Ishikawa (cell line): ENCODE measurements at regions not wholly inside any gene's neighbourhood (a gene's known extent, or its start where the extent isn't known, plus 50 kb on each side); places are given as distances from the start of the nearest gene placed in this dataset.

ENCODE experiments used
- CREB1 ChIP-seq: IDR thresholded peaks from 2 replicates; pipeline ENCODE4 v1.6.1; 2012; ENCODE audit warnings: low read depth
- EP300 ChIP-seq: IDR thresholded peaks from 2 replicates; pipeline ENCODE4 v1.6.1; 2012; ENCODE audit warnings: borderline replicate concordance
- FOXM1 ChIP-seq: IDR thresholded peaks from 2 replicates; pipeline ENCODE4 v1.6.1; 2012; ENCODE audit warnings: low read depth, borderline replicate concordance
- RAD21 ChIP-seq: IDR thresholded peaks from 2 replicates; pipeline ENCODE4 v1.6.1; 2012; ENCODE audit warnings: low read depth
- TCF12 ChIP-seq: IDR thresholded peaks from 2 replicates; pipeline ENCODE4 v1.6.1; 2012; ENCODE audit warnings: low read depth
- TEAD4 ChIP-seq: IDR thresholded peaks from 2 replicates; pipeline ENCODE4 v1.6.1; 2012
- YY1 ChIP-seq: IDR thresholded peaks from 2 replicates; pipeline ENCODE4 v1.6.1; 2012; ENCODE audit warnings: low read depth
- TF ChIP-seq, protein P1 (sequence below): IDR thresholded peaks from 2 replicates; pipeline ENCODE4 v1.6.1; 2012; ENCODE audit warnings: low read depth, mild to moderate bottlenecking
- TF ChIP-seq, protein P2 (sequence below): IDR thresholded peaks from 2 replicates; pipeline ENCODE4 v1.6.1; 2012

DNA sequence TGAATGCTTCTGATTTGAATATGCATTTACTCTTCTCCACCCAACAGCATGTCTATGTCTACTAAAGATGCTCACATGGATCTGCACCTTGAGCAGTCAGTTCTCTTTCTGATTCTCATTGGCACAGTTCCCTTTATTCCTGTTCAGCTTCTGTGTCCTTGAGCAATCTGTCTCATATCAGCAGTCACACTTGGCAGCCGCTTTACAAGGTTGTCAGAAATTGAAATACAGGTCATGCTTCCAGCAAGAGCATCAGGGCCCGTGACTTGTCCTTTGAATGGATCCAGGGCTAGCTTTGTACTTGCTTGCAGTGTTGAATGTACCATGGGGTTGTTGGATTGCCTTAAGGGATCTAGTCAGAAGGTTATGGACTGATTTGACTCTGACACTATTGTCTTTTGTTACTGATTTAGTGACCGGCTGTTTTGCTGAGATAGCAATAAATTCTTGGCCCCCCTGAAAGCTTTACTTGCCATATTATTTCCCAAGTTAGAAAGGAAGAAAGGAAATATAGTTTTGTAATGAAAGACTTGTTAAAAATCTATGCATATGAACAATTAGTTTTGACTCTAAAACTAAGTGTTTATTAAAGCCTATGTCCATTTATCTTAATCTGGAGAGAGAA is 273.4 kb upstream of the ISL1 start:
- TF ChIP-seq YY1 (no peak), TCF12 (no peak), EP300 (no peak), RAD21 (no peak), FOXM1 (no peak), TEAD4 (no peak), CREB1 (no peak)
- TF ChIP-seq, protein P1, sequence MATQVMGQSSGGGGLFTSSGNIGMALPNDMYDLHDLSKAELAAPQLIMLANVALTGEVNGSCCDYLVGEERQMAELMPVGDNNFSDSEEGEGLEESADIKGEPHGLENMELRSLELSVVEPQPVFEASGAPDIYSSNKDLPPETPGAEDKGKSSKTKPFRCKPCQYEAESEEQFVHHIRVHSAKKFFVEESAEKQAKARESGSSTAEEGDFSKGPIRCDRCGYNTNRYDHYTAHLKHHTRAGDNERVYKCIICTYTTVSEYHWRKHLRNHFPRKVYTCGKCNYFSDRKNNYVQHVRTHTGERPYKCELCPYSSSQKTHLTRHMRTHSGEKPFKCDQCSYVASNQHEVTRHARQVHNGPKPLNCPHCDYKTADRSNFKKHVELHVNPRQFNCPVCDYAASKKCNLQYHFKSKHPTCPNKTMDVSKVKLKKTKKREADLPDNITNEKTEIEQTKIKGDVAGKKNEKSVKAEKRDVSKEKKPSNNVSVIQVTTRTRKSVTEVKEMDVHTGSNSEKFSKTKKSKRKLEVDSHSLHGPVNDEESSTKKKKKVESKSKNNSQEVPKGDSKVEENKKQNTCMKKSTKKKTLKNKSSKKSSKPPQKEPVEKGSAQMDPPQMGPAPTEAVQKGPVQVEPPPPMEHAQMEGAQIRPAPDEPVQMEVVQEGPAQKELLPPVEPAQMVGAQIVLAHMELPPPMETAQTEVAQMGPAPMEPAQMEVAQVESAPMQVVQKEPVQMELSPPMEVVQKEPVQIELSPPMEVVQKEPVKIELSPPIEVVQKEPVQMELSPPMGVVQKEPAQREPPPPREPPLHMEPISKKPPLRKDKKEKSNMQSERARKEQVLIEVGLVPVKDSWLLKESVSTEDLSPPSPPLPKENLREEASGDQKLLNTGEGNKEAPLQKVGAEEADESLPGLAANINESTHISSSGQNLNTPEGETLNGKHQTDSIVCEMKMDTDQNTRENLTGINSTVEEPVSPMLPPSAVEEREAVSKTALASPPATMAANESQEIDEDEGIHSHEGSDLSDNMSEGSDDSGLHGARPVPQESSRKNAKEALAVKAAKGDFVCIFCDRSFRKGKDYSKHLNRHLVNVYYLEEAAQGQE = no peak
- TF ChIP-seq, protein P2, sequence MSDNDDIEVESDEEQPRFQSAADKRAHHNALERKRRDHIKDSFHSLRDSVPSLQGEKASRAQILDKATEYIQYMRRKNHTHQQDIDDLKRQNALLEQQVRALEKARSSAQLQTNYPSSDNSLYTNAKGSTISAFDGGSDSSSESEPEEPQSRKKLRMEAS = no peak
